Hindlimb muscle (tissue), 1 donor: ENCODE measurements at regions not wholly inside any gene's neighbourhood (a gene's known extent, or its start where the extent isn't known, plus 50 kb on each side); places are given as distances from the start of the nearest gene placed in this dataset.

Experiments
- DNase-seq: peaks from one replicate; pipeline ENCODE4 v3.0.0-alpha.2; 2013

DNA sequence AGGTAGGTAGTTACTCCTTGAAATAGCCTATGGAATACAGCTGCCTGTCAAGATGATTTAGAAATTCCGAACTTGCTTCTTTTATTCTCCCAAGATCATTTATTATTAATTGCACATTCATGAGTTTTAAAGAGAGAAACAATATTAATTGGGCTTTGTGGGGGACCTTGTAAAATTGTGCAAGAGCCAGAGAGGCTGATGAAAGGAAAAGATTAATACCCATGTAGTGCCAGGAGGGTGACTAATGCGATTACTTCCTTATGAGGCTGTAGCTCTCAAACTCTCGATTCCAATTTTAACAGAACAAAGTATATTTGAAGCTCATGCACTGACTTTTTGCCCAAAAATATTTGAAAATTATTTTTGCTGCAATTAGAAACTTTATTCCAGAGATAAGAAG lies 423.8 kb upstream of the ID4 start:
- DNase-seq: no peak

DNA sequence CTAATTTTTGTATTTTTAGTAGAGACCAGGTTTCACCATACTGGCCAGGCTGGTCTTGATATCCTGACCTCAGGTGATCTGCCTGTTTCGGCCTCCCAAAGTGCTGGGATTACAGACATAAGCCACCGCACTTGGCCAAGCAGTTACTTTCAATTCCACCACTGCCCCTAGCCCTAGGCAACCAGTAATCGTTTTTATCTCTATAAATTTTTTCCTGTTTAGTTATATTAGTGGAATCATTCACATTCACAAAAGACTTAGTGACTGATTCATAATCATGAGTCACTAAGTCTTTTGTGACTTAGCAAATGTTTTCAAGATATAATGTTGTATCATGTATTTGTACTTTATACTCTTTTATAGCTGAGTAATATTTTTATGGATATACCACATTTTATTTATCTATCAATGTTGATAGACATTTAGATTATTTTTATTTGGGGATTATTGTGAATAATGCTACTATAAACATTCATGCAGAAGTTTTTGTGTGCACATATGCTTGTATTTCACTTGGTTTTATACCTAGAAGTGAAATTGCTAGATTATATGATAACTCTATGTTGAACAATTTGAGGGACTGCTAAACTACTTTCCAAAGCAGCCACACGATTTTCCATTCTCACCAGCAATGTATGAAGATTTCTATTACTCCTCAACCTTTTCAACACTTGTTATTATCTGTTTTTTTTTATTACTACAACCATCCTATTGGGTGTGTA lies 421.4 kb upstream of the ID4 start:
- DNase-seq: no peak

DNA sequence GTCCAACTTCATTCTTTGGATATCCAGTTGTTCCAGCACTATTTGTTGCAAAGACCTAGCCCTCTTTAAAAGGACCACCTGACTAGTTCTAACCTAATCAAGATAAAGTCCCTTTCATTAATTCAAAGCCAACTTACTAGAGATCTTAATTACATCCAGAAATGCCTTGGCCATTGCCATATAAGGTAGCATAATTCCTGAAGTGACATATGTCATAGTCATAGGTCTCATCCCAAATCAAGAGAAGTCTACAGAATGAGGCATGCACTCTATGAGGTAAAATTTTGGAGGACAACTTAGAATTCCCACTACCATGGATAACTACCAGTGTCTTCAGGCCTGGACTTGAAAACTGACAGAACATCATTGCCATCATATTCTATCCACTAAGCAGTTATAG lies 420.4 kb upstream of the ID4 start:
- DNase-seq: no peak

DNA sequence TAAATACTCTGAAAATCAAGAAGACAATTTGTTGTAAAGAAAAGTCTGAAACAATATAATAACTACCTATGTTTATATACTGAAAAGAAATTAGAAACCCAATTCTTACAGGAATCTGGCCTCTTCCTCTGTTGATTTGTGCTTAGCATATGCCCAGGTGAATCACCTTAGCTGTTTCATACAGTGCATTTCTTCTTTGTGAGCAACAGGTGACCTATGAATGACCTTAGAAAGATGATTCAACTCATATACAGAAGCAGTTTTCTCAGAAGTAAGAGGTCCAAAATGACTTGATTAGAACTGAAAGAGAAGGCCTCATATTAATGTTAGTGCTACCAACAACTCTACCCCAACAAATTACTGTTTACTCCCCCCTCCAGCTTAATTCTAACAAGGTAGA lies 419.5 kb upstream of the ID4 start:
- no peak for DNase-seq

DNA sequence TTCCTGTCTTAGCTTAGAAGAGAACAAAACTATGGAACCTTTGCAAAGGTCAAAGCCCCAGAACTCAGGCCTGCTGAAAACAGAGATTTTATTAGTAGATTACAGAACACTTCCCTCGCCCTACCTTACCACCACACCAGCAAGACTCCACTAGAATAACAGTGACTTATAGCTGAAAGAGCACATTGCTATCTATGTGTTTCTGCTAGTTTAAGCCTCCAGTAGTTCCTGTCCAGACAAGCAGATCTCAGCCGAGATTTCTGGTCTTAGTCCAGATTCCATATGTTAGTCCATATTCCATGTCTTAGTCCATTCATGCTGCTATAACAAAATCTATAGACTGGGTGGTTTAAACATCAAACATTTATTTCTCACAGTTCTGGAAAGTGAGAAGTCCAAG lies 412.3 kb upstream of the ID4 start:
- DNase-seq: no peak

DNA sequence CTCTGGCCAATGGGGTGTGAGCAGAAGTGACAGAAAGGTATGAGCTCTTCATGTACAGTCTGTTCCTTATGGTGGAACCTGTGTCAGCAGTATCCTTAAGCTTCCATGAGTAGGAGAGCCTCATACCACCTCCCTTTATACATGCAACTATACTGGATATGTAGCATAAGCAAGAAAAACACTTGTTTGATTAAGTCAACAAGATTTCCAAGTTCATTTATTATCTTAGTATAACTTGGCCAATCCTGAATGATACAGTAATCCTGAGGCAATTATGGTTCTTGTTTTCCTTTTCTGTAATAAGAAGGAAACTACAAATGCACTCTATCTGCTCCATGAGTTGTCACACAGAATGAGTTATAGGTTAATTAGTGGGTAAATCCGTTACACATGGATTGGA lies 409.6 kb upstream of the ID4 start:
- DNase-seq: no peak

DNA sequence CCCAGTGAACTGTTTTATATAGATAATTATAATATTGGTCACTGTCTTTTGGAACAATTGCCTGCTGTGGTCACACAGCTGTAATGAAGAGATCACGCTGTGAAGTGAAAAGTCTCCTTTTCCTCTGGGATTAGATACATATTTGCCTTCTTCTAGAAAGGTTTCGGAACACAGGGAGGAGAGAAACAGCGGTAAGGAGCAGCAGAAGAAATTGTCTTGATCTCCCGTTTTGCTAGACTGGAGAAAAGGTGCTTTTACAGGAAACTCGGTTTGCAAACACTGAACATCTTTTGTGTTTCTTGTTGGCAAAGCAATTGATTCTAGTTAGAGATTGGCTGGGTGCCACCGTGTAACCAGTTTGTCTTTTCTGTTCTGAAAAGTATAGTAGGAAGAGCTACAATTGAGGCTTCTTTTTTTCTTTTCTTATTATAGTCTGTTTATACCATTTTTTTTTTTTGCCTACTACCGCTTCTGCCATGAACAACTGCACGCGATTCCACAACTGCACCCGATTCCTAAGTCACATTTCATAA lies 404.1 kb upstream of the ID4 start:
- no peak for DNase-seq

DNA sequence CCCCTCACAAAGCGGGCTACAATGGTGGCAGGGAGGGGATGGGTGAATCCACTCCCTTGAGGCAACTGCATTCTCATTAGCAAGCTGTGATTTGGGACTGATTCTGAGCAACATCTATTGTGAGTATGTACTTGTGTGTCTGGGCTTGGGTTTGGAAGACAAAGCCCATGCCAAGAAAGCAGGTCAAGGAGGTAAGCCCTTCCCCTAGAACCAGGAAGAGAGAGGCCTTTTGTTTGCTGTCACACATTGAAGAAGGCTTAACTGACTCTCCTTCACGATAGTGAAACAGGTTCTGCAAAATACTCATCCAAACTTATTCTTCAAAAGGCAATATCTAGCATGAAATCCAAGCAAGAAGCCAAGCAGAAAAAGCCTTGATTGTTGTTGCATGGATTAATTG lies 403.1 kb upstream of the ID4 start:
- DNase-seq: no peak

DNA sequence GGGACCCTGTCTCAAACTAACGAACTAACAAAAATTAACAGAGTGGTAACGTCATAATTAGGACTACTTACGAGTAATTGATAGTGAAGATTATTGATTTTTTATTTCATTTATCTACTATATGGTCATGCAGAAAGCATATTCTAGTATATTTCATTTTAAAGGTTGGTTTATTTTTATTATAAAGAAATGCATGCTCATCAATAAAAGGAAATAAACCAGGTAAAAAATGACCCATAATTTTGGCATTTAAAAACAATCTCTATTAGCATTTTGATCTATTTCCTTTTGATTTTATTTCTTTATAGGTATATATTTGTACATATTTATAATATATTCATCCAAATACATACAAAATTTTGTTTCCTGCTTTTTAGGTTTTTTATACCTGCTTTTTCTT lies 401.4 kb upstream of the ID4 start:
- DNase-seq: no peak

DNA sequence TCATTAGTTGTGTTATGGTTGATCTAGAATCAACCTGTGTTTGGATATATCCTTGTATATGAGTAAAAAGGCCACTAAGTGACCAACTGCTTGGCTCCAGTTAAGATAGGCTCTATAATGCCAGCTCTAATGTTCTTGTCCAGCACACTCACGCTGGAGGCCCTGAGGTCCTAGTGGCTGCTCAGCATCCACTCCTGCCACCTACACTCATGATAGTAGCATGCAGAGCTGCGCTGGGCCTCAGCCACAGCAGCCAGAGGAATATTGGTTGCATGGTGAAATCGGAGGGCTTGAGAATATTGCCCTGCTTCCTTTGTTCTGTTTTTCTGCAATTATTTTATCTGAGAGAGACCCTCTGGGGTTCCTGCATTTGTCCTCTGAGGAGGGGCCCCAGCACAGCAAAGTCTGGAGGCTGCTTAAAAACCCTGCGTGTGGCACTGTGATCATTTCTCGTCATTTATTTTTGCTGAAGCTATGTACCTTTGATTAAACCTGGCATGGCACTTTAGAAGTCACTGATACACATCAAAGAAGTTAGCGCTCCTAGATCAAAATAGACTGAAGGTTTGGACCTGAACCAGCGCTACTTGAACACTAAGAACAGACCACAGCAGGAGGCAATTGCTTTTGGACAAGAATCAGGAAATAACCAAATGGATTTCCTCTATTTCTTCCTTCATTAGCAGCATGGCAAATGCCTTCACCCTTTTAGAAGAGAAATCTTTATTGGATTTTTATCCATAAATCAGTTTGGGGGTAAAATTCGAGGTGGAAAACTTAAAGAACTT lies 398.4 kb upstream of the ID4 start:
- no peak for DNase-seq

DNA sequence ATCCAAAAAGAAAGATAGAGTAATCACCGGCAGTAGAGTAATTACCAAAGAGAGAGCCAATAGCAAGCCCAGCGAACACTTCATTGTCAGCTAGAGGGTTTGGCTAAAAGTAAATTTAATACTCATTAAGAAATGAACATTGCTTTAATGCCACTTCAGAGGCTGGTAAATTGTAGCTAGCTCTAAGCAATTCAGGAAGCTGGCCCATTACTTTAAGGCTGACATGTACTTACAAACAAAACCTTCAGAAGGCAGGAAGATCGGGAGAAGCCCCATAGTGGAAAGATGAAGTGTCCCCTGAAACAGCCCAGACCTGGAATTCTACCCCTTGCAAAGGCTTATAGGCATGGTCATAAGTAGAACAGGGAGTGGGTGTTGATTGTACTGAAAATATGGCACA lies 396.6 kb upstream of the ID4 start:
- no peak for DNase-seq

DNA sequence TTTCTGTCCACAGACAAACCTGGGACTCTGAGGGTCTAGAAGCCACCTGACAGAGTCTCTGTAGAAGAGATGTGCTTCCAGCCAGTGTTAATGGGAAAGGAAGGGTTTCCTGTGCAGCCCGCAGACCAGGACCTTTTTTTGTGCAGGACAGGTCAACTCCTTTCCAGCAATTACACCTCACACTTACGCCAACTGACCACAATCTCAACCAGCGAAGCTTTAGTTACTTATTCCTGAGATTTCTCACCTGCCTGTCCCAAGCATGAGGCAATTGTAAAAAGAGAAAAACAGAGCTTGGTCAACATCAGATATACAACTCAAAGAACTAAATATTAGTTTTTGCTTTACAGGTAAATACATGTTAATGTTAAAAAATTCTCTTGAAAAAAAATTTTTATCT lies 393.8 kb upstream of the ID4 start:
- no peak for DNase-seq

DNA sequence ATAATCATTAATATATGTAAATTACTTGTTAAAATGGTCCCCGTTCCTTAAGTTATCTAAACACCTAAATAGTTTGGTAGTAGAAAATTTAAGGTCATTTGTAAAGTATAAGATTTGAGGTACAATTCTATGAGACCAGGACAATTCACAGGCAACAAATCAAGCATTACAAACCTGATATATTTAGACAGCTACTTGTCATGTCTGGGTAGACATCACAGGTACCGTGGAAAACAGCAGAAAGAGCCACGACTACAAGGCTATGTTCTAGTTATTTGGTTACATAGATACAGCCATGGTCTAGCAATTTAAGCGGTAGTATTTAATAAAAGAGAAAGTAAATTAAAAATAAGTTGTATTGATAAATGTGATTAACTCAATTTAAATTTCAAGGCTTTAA lies 393.1 kb upstream of the ID4 start:
- DNase-seq: no peak

DNA sequence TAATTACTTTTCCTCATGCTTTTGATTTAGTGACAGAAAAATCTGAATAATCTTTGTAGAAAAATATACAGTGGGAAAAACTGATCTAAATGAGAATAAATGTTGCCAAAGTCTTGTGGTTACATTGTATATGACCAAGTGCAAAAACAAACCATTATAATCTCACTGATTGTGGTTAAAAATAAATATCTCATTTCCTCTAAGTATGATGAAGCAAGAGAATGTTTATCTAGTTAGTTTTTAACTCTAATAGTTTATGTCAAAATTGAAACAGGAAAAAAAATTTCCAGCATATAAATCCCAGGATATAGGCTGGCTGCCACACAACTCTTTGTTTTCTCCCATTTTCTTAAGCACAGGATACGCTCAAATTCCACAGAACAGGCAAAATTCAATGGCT lies 392.7 kb upstream of the ID4 start:
- no peak for DNase-seq

DNA sequence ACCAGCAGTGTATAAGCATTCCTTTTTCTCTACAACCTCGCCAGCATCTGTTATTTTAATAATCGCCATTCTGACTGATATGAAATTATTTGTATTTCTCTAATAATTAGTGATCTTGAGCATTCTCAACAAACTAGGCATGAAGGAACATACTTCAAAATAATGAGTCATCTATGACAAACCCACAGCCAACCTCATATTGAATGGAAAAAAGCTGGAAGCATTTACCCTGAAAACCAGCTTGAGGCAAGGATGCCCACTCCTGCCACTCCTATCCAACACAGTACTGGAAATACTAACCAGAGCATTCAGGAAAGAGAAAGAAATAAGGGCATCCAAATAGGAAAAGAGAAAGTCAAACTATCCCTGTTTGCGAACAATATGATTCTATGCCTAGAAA lies 390.6 kb upstream of the ID4 start:
- no peak for DNase-seq

DNA sequence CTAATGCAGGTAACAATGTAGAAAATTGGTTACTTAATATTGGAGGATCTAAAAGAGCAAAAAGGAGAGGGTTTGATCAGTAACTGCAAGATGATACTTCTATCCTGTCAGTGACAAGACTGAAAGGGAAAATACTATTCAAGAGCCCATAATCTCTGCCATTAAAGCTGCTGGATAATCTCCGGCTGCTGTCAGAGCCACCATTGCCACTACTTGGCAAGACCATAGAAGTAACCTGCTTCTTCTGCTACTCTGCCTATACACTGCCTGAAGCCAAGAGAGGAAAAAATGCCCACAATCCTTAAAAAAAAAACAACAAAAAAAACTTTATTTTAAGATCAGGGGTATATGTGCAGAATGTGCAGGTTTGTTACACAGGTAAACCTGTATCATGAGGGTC lies 386.5 kb upstream of the ID4 start:
- no peak for DNase-seq

DNA sequence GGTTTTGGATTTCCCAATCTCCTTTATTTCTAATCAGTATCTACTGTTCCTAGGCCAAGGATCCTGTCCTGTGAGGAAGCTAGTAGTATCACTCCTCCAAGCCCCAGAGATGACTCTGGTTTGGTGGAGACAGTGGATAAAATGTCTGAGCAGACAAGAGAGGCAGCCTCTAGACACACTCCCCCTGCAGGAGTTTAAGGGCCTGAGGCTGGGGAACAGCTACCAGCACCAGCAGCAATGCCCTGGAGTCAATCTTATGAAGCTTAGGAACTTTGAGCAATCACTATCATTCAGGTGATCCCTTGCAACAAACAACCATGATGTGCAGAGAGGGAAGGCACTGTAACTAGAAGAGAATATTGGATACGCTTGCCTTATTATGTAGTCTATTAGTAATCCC lies 384.7 kb upstream of the ID4 start:
- no peak for DNase-seq

DNA sequence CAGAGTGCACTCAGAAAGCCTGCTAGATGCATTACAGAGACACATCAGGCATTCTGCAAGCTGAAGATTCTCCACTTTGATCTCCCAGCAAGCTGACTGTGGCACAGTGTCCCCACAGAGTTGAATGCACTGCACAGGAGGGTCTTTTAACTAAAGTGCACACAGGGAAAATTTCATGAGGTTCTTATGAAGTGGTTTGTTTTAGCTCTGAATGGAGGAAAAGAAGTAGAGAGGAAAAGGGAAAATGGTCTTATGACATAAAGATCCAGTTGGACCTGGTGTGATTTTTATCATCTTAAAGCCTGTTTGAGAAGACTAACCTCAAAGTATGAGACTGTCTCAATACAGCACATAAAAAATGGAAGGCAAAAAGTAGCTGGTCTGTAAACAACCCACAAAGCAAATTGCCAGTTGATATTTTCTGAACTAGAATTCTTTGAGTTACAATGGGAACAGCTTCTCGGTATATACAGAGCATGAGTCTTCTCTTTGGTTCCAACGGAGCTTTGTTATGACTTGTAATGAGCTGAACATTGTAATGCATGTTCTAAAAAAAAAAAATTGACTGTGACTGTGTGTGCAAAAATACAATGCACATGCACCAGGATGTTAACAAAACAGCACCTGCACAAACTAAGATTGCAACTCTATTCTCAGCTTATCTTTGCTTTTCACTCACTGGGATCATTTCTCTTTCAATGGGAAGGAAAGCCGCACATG lies 383.0 kb upstream of the ID4 start:
- DNase-seq: no peak

DNA sequence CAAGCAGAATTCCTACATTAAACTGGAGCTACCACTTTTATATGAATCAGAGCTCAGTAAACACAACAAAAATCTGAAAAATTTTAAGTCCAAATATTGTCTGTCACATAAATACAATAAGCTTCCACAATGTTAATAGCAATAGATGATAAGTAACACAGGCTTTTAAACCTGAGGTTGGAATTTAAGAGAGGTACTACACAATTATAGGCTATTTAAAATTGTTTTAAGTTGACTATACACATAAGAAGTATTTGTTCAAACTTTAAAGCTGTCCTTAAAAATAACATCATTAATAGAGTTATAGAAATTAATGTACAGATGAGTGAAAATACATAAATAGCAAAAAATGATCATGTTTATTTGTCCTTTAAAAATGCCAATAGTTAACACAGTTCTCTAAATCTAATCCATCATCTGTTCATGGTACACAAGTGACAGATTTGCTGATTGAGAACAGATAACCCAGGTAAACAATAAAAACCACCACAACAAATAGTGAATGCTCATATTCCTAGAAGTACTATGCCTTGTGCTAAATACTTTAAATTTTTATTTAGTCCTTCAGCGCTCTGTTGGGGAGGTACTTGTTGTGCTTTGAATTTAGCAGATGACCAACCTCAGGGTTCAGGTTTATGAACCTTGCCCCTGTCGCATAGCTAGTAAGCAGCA lies 382.3 kb upstream of the ID4 start:
- DNase-seq: no peak

DNA sequence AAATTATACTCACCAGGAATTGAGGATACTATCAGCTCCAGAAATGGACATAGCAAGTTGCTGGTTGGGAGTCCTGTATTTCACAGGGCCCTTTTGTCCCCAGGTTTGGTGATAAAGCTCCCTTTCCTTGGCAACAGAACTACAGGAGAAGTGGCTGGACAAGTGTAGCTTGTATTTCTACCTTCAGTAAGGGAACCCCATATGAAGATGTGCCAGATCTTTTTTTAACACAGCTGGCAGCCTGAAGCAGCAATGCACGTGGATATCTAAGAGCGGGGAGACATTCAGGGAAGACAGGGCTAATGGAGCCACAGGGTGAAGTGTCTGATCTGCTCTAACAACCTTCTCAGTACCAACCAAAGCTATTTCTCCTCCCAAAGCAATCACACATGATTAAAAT lies 373.9 kb upstream of the ID4 start:
- DNase-seq: no peak

DNA sequence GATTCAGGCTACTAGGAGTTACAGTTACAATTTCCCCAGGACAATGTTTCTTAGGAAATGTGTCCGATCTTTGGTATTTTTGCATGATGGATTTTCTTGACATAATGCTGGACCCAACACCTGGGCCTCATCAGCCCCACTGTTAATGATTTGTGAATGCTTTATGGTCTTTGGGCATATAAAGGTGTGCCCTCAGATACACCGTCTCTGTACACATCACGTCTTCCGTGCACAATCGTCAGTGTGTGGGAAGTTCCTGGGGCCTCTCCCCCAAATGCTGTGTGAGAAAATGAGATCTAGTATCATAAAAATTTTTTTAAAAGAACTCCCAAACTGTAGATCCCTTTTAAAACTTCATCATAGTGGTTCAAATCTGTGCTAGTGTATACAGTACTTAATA lies 373.2 kb upstream of the ID4 start:
- DNase-seq: no peak

DNA sequence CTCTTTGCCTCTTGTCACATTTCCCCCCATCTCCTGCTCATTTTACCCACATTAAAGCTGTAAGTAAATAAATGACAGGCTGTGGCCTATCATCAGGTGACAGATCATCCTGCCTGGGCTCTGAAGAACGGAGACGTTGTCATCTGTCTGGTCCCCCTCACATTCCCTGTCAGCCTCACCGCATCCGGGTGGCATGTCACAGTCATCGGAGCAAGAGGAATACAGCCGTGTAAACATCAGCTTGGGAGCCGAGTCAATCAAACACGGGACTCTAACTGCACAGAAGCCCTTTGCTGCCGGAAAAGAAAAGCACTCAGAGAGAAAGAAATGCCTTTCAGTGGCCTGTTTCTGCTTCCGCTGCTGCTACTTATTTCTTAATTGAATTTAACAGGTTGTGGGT lies 371.9 kb upstream of the ID4 start:
- no peak for DNase-seq

DNA sequence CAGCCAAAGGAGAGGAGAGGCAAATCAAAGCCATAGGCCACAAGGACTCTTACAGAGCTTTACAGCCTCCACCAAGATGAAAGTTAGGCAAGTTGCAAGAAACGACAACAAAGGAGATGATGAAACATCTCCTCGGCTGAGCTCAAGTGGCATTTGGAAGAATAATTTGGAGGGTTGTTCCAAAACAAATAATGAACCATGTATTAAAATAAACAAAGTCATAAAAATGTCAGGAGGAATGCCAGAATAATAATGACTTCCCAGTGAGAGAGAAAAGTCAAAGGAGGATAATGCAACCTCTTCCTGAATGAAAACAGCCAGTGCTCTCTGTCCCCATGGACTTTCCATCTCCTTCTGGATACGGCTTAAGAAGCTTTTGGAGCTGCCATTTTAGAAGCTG lies 371.4 kb upstream of the ID4 start:
- no peak for DNase-seq
